ENCODE measurements at regions not wholly inside any gene's neighbourhood (a gene's known extent, or its start where the extent isn't known, plus 50 kb on each side); places are given as distances from the start of the nearest gene placed in this dataset.

- TF ChIP-seq CTCF (IDR thresholded peaks at IDR 0.05) (no peak), POLR2A (IDR thresholded peaks at IDR 0.05) (no peak)
- H3K4me3 ChIP-seq (ENCODE audit: low read depth, poor library complexity, severe bottlenecking) = no peak overlapping the region
- DNase-seq (ENCODE audit: low spot score in 2 of 2) = no peak
- intact Hi-C loops (cut with DNase I; ENCODE audit: low total_unique reads) = no loop called here
- WGBS, 2 donors = 80% methylated on average over 6 of the region's 6 CpGs
Observed at GRCh38 chr20:18916886-18917750, 103.5 kb downstream of the SCP2D1 start.

- H3K4me3 ChIP-seq (ENCODE audit: low read depth, poor library complexity, severe bottlenecking) = no peak overlapping the region
- TF ChIP-seq POLR2A (IDR thresholded peaks at IDR 0.05) (no peak), CTCF (IDR thresholded peaks at IDR 0.05) (no peak)
- no peak for DNase-seq (ENCODE audit: low spot score in 2 of 2)
- 81 to 85% methylated on average over 3 of the region's 3 CpGs for WGBS, 2 donors
- intact Hi-C loops (cut with DNase I; ENCODE audit: low total_unique reads) = no loop called here
Observed at GRCh38 chr20:18919996-18920395, 106.4 kb downstream of the SCP2D1 start.

- intact Hi-C loops (cut with DNase I; ENCODE audit: low total_unique reads) = no loop called here
- no peak for DNase-seq (ENCODE audit: low spot score in 2 of 2)
- no peak overlapping the region for H3K4me3 ChIP-seq (ENCODE audit: low read depth, poor library complexity, severe bottlenecking)
- no peak for TF ChIP-seq POLR2A (IDR thresholded peaks at IDR 0.05)
- no peak for TF ChIP-seq CTCF (IDR thresholded peaks at IDR 0.05)
- WGBS, 2 donors = 78 to 81% methylated on average over 3 of the region's 3 CpGs
Observed at GRCh38 chr20:18921291-18921690, 107.7 kb downstream of the SCP2D1 start.

GRCh38 chr20:18922251-18922650 lies 108.7 kb downstream of the SCP2D1 start:
- H3K4me3 ChIP-seq (ENCODE audit: low read depth, poor library complexity, severe bottlenecking) = no peak overlapping the region
- no peak for TF ChIP-seq POLR2A (IDR thresholded peaks at IDR 0.05)
- no peak for TF ChIP-seq CTCF (IDR thresholded peaks at IDR 0.05)
- intact Hi-C loops (cut with DNase I; ENCODE audit: low total_unique reads) = no loop called here
- WGBS, 2 donors = 77 to 78% methylated on average over 3 of the region's 3 CpGs
- DNase-seq (ENCODE audit: low spot score in 2 of 2) = no peak

GRCh38 chr20:18922898-18923297 lies 109.3 kb downstream of the SCP2D1 start:
- intact Hi-C loops (cut with DNase I; ENCODE audit: low total_unique reads) = no loop called here

More at GRCh38 chr20:18922898-18923297, 109.3 kb downstream of the SCP2D1 start:
- no peak for TF ChIP-seq CTCF (IDR thresholded peaks at IDR 0.05)
- no peak for TF ChIP-seq POLR2A (IDR thresholded peaks at IDR 0.05)
- no peak overlapping the region for H3K4me3 ChIP-seq (ENCODE audit: low read depth, poor library complexity, severe bottlenecking)
- DNase-seq (ENCODE audit: low spot score in 2 of 2) = no peak
- 94 to 98% methylated on average over 2 of the region's 2 CpGs for WGBS, 2 donors

Data from lower leg skin (tissue), 4 donors.